SK-N-MC (cell line): ENCODE measurements at regions not wholly inside any gene's neighbourhood (a gene's known extent, or its start where the extent isn't known, plus 50 kb on each side); places are given as distances from the start of the nearest gene placed in this dataset.

Experiments
- EZH2 ChIP-seq: fragments of 200-600 bp; sonication (generic); IDR thresholded peaks from one replicate; pipeline ENCODE4 v1.6.1; 2017; ENCODE audit warnings: antibody characterized with exemption
- FOXP2 ChIP-seq: optimal IDR thresholded peaks from 2 replicates; pipeline ENCODE3; 2011; ENCODE audit warnings: mild to moderate bottlenecking, moderate library complexity; ENCODE audit not compliant: insufficient read depth; ENCODE audit errors: extremely low read length, control extremely low read depth

GRCh38 chr9:26341545-26341944, 551.1 kb downstream of the CAAP1 start:
- TF ChIP-seq FOXP2: no peak
- no peak for TF ChIP-seq EZH2
